Gastroesophageal sphincter (tissue), 3 donors: ENCODE measurements at regions not wholly inside any gene's neighbourhood (a gene's known extent, or its start where the extent isn't known, plus 50 kb on each side); places are given as distances from the start of the nearest gene placed in this dataset.

Source experiments
- CTCF ChIP-seq, 4 experiments: fragments of 200-600 bp in 2 of 4; fragments of 450-650 bp in 2 of 4; sonication (generic) in 1 of 4; IDR thresholded peaks; one replicate each; pipeline ENCODE4 v1.5.1; 2017 to 2019; ENCODE audit warnings: antibody characterized with exemption in 4 of 4, mild to moderate bottlenecking in 2 of 4, moderate library complexity in 2 of 4
- POLR2A ChIP-seq, 2 donors: fragments of 450-650 bp; IDR thresholded peaks; one replicate each; pipeline ENCODE4 v1.6.1; 2017; ENCODE audit warnings: antibody characterized with exemption in 2 of 2, mild to moderate bottlenecking in 2 of 2, moderate library complexity in 1 of 2

- no peak for TF ChIP-seq CTCF (IDR thresholded peaks at IDR 0.05)
- no peak for TF ChIP-seq POLR2A (IDR thresholded peaks at IDR 0.05)
Measured at GRCh38 chr19:28583713-28584112, 629.2 kb downstream of the UQCRFS1 start.
